ENCODE measurements at regions not wholly inside any gene's neighbourhood (a gene's known extent, or its start where the extent isn't known, plus 50 kb on each side); places are given as distances from the start of the nearest gene placed in this dataset.

GRCh38 chr1:48092401-48092800, 95.2 kb upstream of the TRABD2B start:
- no peaks in the 10 kb centered on the region for H3K36me3 ChIP-seq
- no peak overlapping the region for H3K4me3 ChIP-seq
- no peaks in the 10 kb centered on the region for H3K27me3 ChIP-seq
- H3K4me1 ChIP-seq = no peaks in the 10 kb centered on the region
- 66 to 71% methylated on average over 7 of the region's 7 CpGs for WGBS, 2 donors
- H3K9me3 ChIP-seq = no peaks in the 10 kb centered on the region
- no peak for ATAC-seq (ENCODE audit: low FRiP score in 2 of 2)
- TF ChIP-seq POLR2A (IDR thresholded peaks at IDR 0.05) = no peak
- no peak for TF ChIP-seq EP300 (IDR thresholded peaks at IDR 0.05)
- no peak for TF ChIP-seq POLR2AphosphoS5 (IDR thresholded peaks at IDR 0.05)
- no peak for TF ChIP-seq CTCF (IDR thresholded peaks at IDR 0.05)
- no peak overlapping the region for H3K27ac ChIP-seq
- no peak for DNase-seq

GRCh38 chr1:48089356-48089891, 92.2 kb upstream of the TRABD2B start:
- WGBS, 2 donors = 89 to 90% methylated on average over 24 to 25 of the region's 26 CpGs
- H3K9me3 ChIP-seq = no peaks in the 10 kb centered on the region
- ATAC-seq (ENCODE audit: low FRiP score in 2 of 2) = peak in 1 of 2 donors; percentile 28

GRCh38 chr1:48084826-48085225, 87.6 kb upstream of the TRABD2B start:
- TF ChIP-seq CTCF (IDR thresholded peaks at IDR 0.05) (no peak), POLR2A (IDR thresholded peaks at IDR 0.05) (no peak), EP300 (IDR thresholded peaks at IDR 0.05) (no peak), POLR2AphosphoS5 (IDR thresholded peaks at IDR 0.05) (no peak)
- WGBS, 2 donors = 45 to 46% methylated on average over 4 of the region's 4 CpGs
- no peaks in the 10 kb centered on the region for H3K4me1 ChIP-seq
- ATAC-seq (ENCODE audit: low FRiP score in 2 of 2) = no peak
- DNase-seq = no peak
- no peaks in the 10 kb centered on the region for H3K27me3 ChIP-seq
- no peak overlapping the region for H3K4me3 ChIP-seq
- H3K9me3 ChIP-seq = no peaks in the 10 kb centered on the region
- no peaks in the 10 kb centered on the region for H3K36me3 ChIP-seq
- no peak overlapping the region for H3K27ac ChIP-seq

More at GRCh38 chr1:48089356-48089891, 92.2 kb upstream of the TRABD2B start:
- Histone ChIP-seq H3K4me3 (no peak overlapping the region), H3K4me1 (no peaks in the 10 kb centered on the region), H3K36me3 (no peaks in the 10 kb centered on the region), H3K27ac (no peak overlapping the region), H3K27me3 (no peaks in the 10 kb centered on the region)
- TF ChIP-seq EP300 (IDR thresholded peaks at IDR 0.05) = no peak
- TF ChIP-seq POLR2AphosphoS5 (IDR thresholded peaks at IDR 0.05) = no peak
- TF ChIP-seq POLR2A (IDR thresholded peaks at IDR 0.05) = no peak
- TF ChIP-seq CTCF (IDR thresholded peaks at IDR 0.05) = no peak
- peak in 1 of 2 donors; percentile 75 for DNase-seq

- WGBS, 2 donors = 56 to 60% methylated on average over 6 of the region's 6 CpGs
Observed at GRCh38 chr1:48082271-48082962, 85.2 kb upstream of the TRABD2B start.

More at GRCh38 chr1:48082271-48082962, 85.2 kb upstream of the TRABD2B start:
- TF ChIP-seq CTCF (IDR thresholded peaks at IDR 0.05) = no peak
- no peak for TF ChIP-seq EP300 (IDR thresholded peaks at IDR 0.05)
- no peak for TF ChIP-seq POLR2AphosphoS5 (IDR thresholded peaks at IDR 0.05)
- TF ChIP-seq POLR2A (IDR thresholded peaks at IDR 0.05) = no peak
- Histone ChIP-seq H3K4me1 (no peaks in the 10 kb centered on the region), H3K4me3 (no peak overlapping the region), H3K27ac (no peak overlapping the region), H3K27me3 (no peaks in the 10 kb centered on the region), H3K36me3 (no peaks in the 10 kb centered on the region), H3K9me3 (no peaks in the 10 kb centered on the region)
- ATAC-seq (ENCODE audit: low FRiP score in 2 of 2) = no peak
- no peak for DNase-seq

All from upper lobe of left lung (tissue), 6 donors.